ENCODE measurements at regions not wholly inside any gene's neighbourhood (a gene's known extent, or its start where the extent isn't known, plus 50 kb on each side); places are given as distances from the start of the nearest gene placed in this dataset.

DNA sequence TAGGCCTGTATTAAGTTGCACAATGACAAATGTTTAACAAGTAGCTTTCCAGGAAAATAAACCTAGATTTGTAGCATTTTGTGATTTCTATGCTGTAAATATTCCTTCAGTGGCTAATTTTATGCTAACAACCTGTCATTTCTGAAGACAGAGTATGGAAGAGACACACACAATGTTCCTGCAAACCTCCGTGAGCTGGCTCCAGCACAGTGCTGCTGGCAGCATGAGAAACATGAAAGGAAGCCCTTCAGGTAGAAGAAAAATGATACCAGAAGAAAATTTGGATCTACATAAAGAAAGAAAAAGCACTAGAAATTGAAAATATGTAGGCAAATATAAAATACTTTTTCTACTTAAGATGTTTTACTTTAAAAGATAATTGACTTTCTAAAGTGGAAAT, 69.5 kb upstream of the CTTNBP2 start:
- no peaks in the 10 kb centered on the region for H3K4me1 ChIP-seq
- H3K4me2 ChIP-seq: no peak overlapping the region
- 63% methylated on average over 1 of the region's 1 CpG for WGBS (ENCODE audit: missing lambda C conversion rate)
- CTCF ChIA-PET: no interaction called here
- no peak overlapping the region for H3K27ac ChIP-seq
- POLR2A ChIA-PET: no interaction called here
- ATAC-seq (no peak), FAIRE-seq (no peak), DNase-seq (ENCODE audit: low read depth in 1 of 2, low spot score in 1 of 2) (no peak)
- no peak overlapping the region for H3K4me3 ChIP-seq
- TF ChIP-seq POLR2AphosphoS2 (conservative IDR thresholded peaks at IDR 0.05; ENCODE audit: low read length) (no peak), KDM1A (IDR thresholded peaks at IDR 0.05; ENCODE audit: low read depth) (no peak), MAFK (IDR thresholded peaks at IDR 0.05; ENCODE audit: partially characterized antibody) (no peak), TP53 (CRISPR knock-in tag; IDR thresholded peaks at IDR 0.05) (no peak), FOXS1 (CRISPR knock-in tag; IDR thresholded peaks at IDR 0.05) (no peak), PHF8 (IDR thresholded peaks at IDR 0.05; ENCODE audit: borderline replicate concordance, low read depth) (no peak), NFE2L2 (conservative IDR thresholded peaks at IDR 0.05; ENCODE audit: low read length) (no peak), HDAC2 (IDR thresholded peaks at IDR 0.05) (no peak), RAD21 (conservative IDR thresholded peaks at IDR 0.05 in 1 of 2, IDR thresholded peaks at IDR 0.05 in 1 of 2) (no peak), EP300 (IDR thresholded peaks at IDR 0.05) (no peak), ZSCAN20 (CRISPR knock-in tag; IDR thresholded peaks at IDR 0.05) (no peak), FOSB (CRISPR knock-in tag; IDR thresholded peaks at IDR 0.05) (no peak)
- TF ChIP-seq, protein P1, sequence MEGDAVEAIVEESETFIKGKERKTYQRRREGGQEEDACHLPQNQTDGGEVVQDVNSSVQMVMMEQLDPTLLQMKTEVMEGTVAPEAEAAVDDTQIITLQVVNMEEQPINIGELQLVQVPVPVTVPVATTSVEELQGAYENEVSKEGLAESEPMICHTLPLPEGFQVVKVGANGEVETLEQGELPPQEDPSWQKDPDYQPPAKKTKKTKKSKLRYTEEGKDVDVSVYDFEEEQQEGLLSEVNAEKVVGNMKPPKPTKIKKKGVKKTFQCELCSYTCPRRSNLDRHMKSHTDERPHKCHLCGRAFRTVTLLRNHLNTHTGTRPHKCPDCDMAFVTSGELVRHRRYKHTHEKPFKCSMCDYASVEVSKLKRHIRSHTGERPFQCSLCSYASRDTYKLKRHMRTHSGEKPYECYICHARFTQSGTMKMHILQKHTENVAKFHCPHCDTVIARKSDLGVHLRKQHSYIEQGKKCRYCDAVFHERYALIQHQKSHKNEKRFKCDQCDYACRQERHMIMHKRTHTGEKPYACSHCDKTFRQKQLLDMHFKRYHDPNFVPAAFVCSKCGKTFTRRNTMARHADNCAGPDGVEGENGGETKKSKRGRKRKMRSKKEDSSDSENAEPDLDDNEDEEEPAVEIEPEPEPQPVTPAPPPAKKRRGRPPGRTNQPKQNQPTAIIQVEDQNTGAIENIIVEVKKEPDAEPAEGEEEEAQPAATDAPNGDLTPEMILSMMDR (IDR thresholded peaks at IDR 0.05): no peak
- H3K9me3 ChIP-seq: no peaks in the 10 kb centered on the region

GRCh38 chr7:117944886-117945285, 71.6 kb upstream of the CTTNBP2 start:
- Histone ChIP-seq H3K4me3 (no peak overlapping the region), H3K27ac (no peak overlapping the region), H3K4me1 (no peaks in the 10 kb centered on the region), H3K4me2 (no peak overlapping the region), H3K9me3 (no peaks in the 10 kb centered on the region)
- FAIRE-seq: no peak
- POLR2A ChIA-PET: no interaction called here
- no peak for DNase-seq (ENCODE audit: low read depth in 1 of 2, low spot score in 1 of 2)
- CTCF ChIA-PET: interaction anchor here (0.8 kb wide), 1 partner anchor 15 kb away, joined by 3 read pairs; no protein-coding TSS in a partner anchor
- TF ChIP-seq, protein P2, sequence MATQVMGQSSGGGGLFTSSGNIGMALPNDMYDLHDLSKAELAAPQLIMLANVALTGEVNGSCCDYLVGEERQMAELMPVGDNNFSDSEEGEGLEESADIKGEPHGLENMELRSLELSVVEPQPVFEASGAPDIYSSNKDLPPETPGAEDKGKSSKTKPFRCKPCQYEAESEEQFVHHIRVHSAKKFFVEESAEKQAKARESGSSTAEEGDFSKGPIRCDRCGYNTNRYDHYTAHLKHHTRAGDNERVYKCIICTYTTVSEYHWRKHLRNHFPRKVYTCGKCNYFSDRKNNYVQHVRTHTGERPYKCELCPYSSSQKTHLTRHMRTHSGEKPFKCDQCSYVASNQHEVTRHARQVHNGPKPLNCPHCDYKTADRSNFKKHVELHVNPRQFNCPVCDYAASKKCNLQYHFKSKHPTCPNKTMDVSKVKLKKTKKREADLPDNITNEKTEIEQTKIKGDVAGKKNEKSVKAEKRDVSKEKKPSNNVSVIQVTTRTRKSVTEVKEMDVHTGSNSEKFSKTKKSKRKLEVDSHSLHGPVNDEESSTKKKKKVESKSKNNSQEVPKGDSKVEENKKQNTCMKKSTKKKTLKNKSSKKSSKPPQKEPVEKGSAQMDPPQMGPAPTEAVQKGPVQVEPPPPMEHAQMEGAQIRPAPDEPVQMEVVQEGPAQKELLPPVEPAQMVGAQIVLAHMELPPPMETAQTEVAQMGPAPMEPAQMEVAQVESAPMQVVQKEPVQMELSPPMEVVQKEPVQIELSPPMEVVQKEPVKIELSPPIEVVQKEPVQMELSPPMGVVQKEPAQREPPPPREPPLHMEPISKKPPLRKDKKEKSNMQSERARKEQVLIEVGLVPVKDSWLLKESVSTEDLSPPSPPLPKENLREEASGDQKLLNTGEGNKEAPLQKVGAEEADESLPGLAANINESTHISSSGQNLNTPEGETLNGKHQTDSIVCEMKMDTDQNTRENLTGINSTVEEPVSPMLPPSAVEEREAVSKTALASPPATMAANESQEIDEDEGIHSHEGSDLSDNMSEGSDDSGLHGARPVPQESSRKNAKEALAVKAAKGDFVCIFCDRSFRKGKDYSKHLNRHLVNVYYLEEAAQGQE (IDR thresholded peaks at IDR 0.05): no peak
- TF ChIP-seq RCOR1 (IDR thresholded peaks at IDR 0.05; ENCODE audit: low read depth, low read length): no peak
- TF ChIP-seq E2F6 (IDR thresholded peaks at IDR 0.05; ENCODE audit: borderline replicate concordance, low read depth): no peak
- TF ChIP-seq, protein P1 (IDR thresholded peaks at IDR 0.05): no peak
- TF ChIP-seq KDM1A (IDR thresholded peaks at IDR 0.05; ENCODE audit: low read depth): no peak
- TF ChIP-seq, protein P3, sequence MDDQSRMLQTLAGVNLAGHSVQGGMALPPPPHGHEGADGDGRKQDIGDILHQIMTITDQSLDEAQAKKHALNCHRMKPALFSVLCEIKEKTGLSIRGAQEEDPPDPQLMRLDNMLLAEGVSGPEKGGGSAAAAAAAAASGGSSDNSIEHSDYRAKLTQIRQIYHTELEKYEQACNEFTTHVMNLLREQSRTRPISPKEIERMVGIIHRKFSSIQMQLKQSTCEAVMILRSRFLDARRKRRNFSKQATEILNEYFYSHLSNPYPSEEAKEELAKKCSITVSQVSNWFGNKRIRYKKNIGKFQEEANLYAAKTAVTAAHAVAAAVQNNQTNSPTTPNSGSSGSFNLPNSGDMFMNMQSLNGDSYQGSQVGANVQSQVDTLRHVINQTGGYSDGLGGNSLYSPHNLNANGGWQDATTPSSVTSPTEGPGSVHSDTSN (IDR thresholded peaks at IDR 0.05): no peak
- no peak for TF ChIP-seq RARB (CRISPR knock-in tag; IDR thresholded peaks at IDR 0.05)
- 5% methylated on average over 1 of the region's 1 CpG for WGBS (ENCODE audit: missing lambda C conversion rate)
- ATAC-seq: no peak

Data from A549 (cell line).